HG03108 (cell line): ENCODE measurements at regions not wholly inside any gene's neighbourhood (a gene's known extent, or its start where the extent isn't known, plus 50 kb on each side); places are given as distances from the start of the nearest gene placed in this dataset.
"Not testable (repeated sequence)": the region's sequence is repeated elsewhere in the genome, so short reads cannot be mapped to it uniquely, and the experiment has no call there.

Source experiments
- ATAC-seq: cut with Tn5 transposase; IDR thresholded peaks from one replicate; pipeline ENCODE4 v1.9.1; 2021; ENCODE audit warnings: moderate library complexity; ENCODE audit not compliant: unreplicated experiment

DNA sequence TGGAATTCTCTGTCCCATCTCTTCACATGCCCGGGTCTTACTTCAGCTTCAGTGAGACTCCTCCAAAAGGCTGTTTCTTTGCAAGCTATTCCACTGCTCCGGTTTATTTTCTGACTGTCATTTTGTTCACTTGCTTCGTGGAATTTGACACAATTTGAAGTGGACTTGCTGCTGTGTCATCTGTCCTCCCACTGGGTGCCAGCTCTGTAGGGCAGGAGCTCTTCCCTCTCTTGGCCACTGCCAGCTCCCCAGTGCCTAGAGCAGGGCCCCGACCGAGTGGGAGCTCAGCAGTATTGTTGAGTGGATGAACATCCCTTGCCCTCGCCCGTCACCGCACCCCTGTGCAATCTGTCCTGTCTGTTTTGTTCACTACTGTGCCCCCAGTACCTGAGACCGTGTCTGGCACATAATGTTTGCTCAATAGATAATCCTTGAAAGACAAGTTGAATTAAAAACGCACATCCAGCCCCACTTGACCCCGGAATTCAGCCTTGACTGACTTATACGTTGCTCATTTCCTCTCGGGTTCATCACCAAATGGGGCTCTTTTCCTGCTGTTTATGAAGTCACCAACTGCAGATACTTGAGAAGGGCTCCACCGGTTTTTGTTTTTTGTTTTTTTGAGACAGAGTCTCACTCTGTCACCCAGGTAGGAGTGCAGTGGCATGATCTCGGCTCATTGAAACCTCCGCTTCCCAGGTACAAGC, 170.3 kb upstream of the KCNG1 start:
- no peak for ATAC-seq

DNA sequence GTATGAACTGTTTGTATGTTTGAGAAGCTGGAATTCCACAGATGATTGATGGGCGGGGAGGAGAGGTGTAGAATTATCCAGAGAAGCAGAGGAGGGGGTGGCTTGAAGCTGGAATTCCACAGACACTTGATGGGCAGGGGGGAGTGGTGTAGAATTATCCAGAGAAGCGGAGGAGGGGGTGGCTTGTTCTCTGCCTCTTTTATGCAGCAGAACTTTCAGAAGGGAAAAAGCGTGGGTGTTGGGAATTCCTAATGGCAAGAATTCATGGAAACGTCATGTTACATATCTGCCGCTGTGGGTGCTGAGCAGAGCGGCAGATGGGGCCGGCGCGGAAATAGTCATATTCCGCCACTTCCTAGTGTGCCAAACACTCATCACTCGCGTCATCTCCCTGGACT, 167.9 kb upstream of the KCNG1 start:
- no peak for ATAC-seq

DNA sequence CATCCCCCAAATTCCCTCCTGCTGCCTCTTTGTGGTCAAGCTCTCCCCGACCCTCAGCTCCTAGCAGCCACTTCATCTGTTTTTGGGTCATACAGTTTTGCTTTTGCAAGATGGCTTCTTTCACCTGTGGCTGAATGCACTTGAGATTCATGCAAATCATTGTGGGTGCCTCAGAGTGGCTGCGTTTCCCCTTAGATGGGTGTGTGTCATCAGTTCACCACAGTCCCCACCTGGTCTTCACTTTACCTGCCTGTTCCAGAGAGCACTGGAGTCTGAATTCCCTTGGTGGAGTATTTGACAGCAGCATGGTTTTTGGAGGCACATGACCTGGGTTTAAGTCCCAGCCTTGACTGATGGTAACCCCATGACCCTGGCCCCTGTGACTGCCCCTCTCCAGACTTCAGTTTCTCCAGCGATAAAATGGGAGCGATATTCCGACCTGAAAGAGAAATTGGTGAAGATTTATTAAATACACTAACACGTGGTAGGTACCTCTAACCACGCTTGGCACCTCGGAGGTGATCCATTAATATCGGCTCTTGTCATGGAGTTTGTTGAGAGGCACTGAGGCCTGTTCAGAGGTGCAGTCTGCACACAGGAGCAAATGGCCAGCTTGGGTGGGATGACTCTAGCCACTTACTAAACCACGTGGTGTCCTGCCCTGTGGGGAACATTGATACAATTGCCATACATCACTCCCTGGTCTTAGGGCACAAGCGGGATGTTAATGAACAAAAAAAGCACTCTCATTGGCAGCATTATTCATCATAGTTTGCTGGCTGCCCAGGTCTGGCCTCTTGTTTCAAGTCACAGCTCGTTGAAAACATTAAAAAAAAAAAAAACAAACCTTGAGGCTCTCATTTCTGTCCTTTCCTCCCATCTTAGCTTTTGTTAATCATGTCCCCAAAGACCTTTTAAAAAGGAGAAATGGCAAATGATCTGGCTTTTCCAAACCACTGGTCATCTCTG, 167.2 kb upstream of the KCNG1 start:
- ATAC-seq, result no peak

- no peak for ATAC-seq
These were observed 166.0 kb upstream of the KCNG1 start for GRCh38 chr20:51188941-51189340.

DNA sequence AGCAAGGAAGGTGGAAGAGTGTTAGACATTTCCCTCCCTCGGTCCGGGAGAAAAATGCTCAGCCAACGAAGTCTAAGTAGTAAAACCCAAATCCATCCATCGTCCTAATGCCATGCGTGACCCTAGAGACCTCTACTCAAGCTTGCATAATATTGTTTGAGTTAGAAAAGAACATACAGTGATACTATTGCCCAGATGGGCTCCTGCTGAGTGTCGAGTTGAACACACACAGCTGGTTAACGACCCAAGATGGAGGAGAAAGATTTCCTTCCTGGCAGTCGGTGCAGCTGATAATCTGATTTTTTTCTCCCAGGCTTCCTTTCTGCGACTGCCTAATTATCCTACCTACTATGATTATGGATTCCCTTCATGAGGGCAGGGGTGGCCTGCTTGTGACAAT, 164.4 kb upstream of the KCNG1 start:
- ATAC-seq, result no peak

GRCh38 chr20:51185861-51186260, 163.0 kb upstream of the KCNG1 start:
- no peak for ATAC-seq

DNA sequence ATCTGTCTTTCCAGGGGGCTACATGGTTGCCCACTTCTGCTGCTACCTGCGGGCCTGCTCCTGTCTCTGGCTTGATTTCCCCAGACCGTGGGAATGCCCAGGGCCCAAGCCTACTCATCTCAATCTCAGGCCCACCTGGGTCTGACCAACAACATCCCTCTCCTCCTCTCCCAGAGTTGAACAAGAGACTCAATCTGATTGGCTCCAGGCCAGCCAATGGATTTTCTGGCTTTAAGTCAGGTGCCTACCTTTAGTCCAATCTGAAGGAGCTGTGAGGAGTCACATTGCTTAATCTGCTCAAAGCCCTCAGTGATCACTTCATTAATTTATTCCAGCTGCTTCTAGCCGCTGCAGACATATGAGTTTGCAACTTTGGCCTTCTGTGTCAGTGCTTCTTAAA, 162.4 kb upstream of the KCNG1 start:
- no peak for ATAC-seq

DNA sequence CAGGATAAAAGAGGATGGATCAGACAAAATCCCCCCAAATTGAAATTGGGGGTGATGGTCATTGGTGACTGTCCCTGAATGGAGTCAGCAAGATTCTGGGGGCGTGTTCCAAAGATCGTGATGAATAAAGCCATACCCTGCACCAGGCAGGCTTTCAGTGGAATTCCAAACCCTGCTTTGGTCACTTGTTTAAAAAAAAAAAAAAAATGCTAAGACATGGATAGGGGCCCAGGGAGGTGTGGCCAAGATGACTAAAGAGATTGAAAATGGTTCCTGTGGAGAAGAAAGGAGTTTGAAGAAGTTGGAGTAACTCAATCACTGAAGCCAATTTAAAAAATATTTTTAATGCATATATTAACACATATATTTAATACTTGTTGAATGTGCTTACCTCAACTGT, 161.4 kb upstream of the KCNG1 start:
- ATAC-seq, result no peak

DNA sequence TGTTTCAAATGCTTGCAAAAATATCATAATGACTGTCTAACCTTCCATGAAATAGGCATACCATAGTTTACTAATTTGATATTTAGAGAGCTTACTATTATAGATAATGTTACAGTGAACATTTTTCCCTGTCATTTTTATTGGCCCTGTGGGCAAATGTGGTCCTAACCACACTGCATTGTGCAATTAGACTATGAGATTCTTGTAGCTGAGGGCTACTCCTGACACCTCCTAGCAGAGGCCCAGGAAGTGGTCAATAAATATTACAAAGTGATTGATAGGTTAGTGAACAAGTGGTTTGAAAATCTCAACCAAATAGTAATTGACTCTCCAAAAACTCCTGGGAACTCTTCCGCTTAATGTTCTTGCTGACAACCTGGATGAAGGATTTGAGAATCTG, 160.5 kb upstream of the KCNG1 start:
- no peak for ATAC-seq

DNA sequence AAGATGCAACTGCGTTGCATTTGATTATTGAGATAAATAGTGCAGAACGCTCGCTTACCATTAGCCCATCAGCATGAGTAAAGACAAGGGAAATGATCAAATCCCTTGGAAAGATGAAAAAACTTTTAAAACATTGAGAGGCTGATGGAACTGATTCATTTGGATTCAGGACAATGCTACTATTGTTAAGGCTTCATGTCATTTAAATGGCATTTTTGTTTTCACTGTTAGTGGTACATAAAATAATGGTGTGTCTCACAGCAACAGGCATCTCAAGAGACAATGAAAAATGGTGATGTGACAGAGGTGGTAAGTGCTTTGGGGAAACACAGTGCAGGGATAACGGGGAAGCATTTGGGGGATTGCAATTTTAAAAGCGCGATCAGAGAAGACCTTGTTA, 159.7 kb upstream of the KCNG1 start:
- no peak for ATAC-seq

DNA sequence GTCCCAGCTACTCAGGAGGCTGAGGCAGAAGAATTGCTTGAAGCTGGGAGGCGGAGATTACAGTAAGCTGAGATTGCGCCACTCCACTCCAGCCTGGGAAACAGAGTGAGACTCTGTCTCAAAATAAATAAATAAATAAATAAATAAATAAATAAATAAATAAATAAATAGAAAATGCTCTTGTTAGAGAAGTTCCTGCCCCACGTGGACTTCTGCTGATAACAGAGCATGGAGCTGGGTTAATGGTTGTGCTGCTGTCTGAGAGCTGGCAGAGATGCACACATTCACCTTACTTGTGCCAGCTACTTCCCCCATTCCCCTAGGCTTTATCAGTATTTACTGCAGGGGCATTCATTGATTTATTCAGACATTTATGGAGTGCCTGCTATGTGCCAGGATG, 155.2 kb upstream of the KCNG1 start:
- ATAC-seq, result no peak

- no peak for ATAC-seq
These were observed 154.0 kb upstream of the KCNG1 start for GRCh38 chr20:51176876-51177275.

GRCh38 chr20:51176446-51176845, 153.5 kb upstream of the KCNG1 start:
- ATAC-seq, result no peak

DNA sequence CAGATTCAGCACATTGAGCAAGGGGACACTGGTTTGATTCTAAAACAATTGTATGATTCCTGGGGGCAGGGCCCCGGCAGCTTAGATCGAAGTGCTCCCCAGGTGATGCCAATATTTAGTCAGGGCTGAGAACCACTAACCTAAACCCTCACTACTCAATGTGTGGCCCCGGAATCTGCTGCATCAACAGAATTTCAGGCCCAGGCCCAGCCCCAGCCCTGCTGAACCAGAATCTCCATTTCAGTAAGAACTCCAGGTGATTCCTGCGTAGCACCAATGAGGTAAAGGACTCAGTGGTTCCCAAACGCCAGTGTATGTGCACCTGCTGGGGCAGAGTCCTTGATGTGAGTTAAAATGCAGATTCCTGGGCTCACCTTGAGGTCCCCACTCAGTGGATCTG, 152.8 kb upstream of the KCNG1 start:
- no peak for ATAC-seq

DNA sequence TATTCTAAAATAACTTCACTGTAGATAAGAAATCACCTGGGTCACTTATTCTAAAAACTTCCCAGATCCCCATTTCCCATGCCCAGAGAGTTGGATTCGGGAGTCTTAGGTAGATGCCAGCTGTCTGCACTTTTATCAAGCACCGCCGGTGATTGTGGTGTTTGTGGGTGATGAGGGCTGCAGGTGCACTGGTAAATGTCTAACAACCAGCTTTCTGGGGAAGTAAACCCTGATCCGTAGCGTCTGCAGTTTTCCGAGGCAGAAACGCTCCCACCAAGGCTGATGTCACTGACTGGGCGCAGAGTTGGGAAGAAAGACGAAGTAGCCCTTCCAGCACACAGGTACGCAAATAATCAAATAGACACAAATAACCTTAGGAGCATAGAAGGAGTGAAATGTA, 152.2 kb upstream of the KCNG1 start:
- ATAC-seq, result no peak

DNA sequence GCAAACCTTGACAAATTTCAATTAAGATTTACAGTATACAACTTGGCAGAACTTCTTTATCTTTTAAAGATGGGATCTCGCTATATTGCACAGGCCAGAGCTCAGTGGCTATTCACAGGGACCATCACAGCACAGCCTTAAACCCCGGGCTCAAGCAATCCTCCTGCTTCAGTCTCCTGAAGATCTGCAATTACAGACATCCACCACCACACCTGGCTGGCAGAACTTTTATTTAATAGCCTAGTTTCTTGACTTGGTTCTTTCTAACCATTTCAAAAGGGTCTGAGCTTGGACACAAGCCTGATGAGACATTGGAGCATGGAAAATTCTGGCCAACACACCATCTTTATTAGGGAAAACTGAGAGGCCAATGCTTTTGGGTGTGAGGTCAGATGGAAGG, 151.6 kb upstream of the KCNG1 start:
- ATAC-seq, result no peak

GRCh38 chr20:51172558-51173428, 149.9 kb upstream of the KCNG1 start:
- no peak for ATAC-seq

DNA sequence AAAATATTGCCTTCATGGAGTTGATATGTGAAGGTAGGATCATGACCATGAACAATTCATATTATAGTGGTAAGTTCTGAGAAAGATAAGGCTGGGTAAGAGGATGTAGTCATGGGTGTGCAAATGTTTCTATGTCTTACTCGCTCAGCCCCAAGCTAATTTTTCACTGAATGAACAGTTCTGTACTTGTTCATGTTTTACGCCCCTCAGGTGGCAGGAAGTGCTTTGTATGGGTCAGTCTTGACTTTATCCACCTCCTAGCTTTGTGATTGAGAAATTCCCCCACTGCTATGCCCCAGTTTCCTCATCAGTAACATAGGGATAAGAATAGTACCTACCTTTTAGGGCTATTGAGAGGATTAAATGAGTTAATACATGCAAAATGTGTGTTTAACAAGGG, 148.2 kb upstream of the KCNG1 start:
- no peak for ATAC-seq

GRCh38 chr20:51169813-51170212, 146.9 kb upstream of the KCNG1 start:
- ATAC-seq, result no peak

GRCh38 chr20:51167911-51168310, 145.0 kb upstream of the KCNG1 start:
- ATAC-seq, result not testable (repeated sequence)

GRCh38 chr20:51166489-51166888, 143.6 kb upstream of the KCNG1 start:
- ATAC-seq, result no peak
